SW480 (cell line): ENCODE measurements at regions not wholly inside any gene's neighbourhood (a gene's known extent, or its start where the extent isn't known, plus 50 kb on each side); places are given as distances from the start of the nearest gene placed in this dataset.

ENCODE experiments used
- DNase-seq: peaks from one replicate; pipeline ENCODE4 v3.0.0-alpha.2; 2016; ENCODE audit warnings: low spot score

DNA sequence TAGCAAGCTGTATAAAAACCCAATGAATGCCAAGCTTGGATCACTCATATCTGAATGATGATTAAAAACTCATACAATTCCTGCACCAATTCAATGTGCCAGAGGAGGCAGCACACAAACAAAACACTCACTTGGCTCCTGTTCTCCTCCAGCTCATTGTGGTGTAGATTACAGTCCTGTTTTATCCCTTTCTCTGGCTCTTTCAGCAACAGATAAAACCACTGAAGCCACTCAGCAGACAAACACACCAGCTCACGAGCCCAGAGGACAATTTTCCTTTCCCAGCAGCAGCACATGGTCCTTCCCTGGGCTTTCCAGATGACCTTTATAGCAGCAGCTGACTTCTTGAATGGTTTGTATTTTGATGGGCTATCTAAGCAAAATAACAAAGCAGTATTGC, 107.3 kb upstream of the STARD3NL start:
- DNase-seq = peak; percentile 53

DNA sequence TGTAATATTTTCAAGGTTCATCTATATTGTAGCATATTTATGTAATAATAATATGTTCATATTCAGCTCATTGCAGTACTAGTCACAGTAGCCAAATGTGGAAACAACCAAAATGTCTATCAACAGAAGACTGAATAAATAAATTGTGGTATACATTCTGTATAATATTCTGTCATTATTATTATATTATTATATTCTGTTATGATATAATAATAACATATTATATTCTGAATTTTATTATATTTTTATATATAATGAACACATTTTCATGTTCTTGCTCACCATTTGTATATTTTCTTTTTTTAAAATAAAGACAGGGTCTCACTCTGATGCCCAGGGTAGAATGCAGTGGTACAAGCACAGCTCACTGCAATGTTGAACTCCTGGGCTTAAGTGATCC, 91.2 kb upstream of the STARD3NL start:
- no peak for DNase-seq

DNA sequence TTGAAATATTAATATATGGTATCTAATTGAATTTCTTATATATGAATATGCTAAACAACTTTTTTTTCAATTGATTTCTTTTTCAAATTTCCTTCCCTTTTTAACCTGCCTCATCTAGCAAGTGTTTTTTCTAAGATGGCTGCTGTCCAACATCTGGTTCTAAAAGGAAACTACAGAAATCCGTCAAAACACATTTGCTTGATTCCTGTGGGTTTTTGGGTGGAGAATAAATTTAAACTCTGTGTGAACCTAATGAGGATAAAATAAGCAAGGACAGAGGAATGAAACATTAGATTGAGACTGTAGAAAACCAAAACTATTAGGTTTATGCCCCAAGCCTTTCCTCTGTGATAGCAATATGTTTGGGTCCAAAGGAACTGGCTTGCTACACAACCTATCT, 75.5 kb upstream of the STARD3NL start:
- no peak for DNase-seq

DNA sequence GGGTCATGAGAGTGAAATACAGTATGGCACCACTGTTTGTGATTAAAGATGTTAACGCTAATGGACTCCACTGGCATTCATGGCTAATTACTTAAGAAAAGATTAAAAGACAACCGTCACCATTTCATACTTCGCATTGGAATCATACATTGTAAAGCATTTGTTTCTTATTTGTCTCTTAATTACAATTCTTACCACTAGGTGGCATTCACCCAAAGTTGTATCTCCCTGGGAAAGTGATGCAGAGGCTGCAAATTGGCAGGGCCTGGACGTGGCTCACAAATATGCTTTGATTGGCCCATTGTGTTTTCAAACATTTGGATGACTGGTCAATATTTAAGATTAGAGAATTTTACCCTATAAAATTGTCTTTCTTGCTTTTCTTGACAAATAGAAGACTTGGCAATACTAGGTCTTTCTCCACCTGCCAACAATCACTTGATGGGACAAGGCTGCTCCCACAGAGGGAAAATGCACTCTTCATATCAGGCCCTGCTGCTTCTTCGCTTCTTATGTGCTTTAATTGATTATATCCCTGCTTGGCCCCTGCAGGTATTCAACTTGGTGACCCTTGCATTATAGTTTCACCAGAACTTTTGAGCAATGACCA, 72.1 kb upstream of the STARD3NL start:
- DNase-seq = peak; percentile 70

DNA sequence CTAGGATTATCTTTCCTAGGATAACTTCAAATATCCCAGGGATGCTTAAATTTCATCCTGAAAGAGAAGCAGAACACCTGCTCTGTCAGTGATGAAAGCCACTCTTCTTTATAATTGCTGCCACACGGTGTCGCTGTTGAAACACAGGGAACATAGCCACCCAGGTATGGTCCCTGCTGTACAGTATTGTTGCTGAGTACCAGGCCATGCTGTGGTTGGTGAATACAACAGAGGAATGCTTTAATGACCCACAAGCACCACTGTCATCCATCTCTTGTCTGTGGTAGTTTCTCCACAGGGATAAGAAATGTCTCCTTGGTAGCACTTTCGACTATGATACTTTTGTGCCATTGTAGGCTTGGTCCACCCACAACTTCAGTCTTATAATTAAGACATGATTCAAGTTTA, 70.6 kb upstream of the STARD3NL start:
- peak; percentile 93 for DNase-seq

DNA sequence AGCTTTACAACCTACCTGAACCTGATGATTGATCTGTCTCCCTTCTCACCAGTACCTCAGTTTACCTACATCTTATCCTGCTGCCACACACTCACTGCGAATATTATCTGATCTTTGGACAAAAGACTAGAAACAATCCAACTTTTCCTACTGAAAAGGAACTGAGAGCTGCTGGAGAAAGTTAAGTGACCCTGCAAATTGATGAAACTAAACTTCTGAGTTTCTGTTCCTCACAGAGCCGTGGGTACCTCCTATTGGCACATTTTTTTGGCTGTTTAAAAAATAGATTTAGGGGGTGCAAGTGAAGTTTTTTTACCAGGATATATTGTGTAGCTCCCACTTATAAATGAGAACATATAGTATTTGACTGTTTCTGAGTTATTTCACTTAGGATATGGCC, 66.0 kb upstream of the STARD3NL start:
- no peak for DNase-seq

DNA sequence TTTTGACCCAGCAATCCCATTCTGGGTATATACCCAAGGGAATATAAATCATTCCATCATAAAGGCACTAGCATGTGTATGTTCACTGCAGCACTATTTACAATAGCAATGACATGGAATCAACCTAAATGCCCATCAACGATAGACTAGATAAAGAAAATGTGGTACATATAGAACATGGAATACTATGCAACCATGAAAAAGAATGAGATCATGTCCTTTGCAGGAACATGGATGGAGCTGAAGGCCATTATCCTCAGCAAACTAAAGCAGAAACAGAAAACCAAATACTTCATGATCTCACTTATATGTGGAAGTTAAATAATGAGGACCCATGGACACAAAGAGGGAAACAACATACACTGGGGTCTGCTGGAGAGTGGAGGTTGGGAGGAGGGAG, 58.0 kb upstream of the STARD3NL start:
- no peak for DNase-seq

DNA sequence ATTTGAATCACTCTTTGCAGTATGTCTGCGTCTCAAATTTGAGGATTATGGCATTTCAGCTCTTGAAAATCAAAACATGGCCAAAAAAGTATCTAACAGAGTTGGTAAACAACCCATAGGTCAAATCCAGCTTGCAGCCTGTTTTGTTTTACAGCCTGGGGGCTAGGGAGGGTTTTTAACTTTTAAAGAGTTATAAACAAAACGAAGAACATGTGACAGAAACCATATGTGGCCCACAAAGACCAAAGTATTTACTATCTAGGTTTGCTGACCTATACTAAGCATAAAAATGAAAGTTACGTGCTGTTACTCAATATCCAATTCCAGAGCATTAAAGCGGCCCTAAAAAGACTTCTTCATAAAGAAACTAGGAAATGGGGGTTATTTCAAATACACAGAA, 55.5 kb upstream of the STARD3NL start:
- DNase-seq = no peak

DNA sequence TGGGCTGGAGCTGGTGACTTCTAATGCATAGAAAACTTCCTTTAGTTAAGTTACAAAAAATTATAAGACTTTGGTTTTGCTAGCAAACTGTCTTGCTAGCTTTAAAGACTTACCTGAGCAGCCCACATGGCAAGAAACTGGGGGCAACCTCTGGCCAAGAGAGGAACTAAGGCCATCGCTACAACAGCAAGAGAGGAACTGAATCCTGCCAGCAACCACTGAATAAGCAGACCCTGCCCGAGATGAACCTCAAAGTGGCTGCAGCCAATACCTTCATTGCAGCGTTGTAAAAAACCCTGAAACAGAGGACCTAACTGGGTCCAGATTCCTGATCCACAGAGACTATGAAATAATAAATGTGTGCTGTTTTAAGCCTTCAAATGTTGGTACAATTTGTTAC, 54.6 kb upstream of the STARD3NL start:
- DNase-seq = no peak

DNA sequence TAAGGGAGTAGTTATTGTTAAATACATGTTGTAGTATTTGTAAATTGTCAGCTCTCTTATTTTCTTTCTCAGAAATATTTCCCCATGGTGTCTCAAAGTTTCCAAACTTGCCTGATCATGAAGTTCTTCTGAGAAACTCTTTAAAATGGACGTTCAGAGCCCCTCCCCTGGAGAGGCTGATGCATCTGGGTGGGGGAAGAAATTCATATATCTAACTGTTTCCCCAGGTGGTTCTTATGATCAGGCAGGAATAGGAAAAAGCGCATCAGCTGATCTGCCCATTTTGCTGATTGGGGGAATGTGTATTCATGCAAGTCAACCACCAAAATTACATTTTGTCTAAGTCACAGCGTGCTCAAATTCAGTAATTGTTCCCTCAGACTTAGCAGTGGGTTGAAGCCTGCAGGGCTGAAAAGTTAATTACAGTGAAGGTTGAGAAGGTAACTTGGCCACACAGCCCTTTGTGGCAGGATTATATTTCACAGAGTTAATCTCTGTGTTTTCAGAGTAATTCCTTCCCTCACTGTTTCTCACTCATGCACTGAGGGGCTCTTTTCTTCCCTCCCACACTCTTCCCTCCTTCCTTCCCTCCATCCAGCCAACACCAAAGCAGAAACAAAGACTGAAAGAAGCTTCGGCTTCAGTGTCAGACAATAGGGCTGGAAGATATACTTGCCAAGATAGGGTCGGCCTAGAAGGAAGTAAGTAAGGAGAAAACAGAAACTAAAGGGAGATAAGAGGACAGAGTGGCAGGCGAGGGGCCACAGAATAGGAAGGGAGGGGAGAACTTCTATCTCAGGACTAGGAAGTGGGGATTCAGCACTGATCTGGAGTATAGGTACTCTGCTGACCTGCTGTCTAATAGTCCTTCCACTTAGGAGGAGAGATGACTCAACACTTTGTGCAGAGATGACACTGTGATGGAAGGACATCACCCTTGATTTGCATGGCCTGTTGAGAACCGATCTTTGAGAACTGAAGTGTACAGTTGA, 50.5 kb upstream of the STARD3NL start:
- DNase-seq = no peak
